NCI-H524 (cell line): ENCODE measurements at regions not wholly inside any gene's neighbourhood (a gene's known extent, or its start where the extent isn't known, plus 50 kb on each side); places are given as distances from the start of the nearest gene placed in this dataset.
"Not testable (repeated sequence)": the region's sequence is repeated elsewhere in the genome, so short reads cannot be mapped to it uniquely, and the experiment has no call there.

Experiments
- DNase-seq, 2 experiments: peaks; one replicate each; lab custom pipeline; 2025; lab: John Stamatoyannopoulos, UW

GRCh38 chr12:46572644-46573346, 200.2 kb upstream of the SLC38A2 start:
- DNase-seq, result no peak

- DNase-seq, result no peak
These were observed 199.0 kb upstream of the SLC38A2 start for GRCh38 chr12:46571608-46572007.

GRCh38 chr12:46569826-46570439, 197.4 kb upstream of the SLC38A2 start:
- DNase-seq, result no peak

- DNase-seq, result no peak
These were observed 195.1 kb upstream of the SLC38A2 start for GRCh38 chr12:46567667-46568066.

- no peak for DNase-seq
These were observed 190.2 kb upstream of the SLC38A2 start for GRCh38 chr12:46562625-46563225.

GRCh38 chr12:46561769-46562624, 189.4 kb upstream of the SLC38A2 start:
- not testable (repeated sequence) for DNase-seq

- no peak for DNase-seq
These were observed 188.3 kb upstream of the SLC38A2 start for GRCh38 chr12:46560874-46561273.

GRCh38 chr12:46560089-46560488, 187.5 kb upstream of the SLC38A2 start:
- DNase-seq, result no peak

GRCh38 chr12:46559311-46559710, 186.7 kb upstream of the SLC38A2 start:
- no peak for DNase-seq

GRCh38 chr12:46558677-46559076, 186.1 kb upstream of the SLC38A2 start:
- no peak for DNase-seq

- DNase-seq, result no peak
These were observed 185.2 kb upstream of the SLC38A2 start for GRCh38 chr12:46557539-46558373.

GRCh38 chr12:46556819-46557524, 184.4 kb upstream of the SLC38A2 start:
- DNase-seq, result no peak

- DNase-seq, result no peak
These were observed 183.6 kb upstream of the SLC38A2 start for GRCh38 chr12:46556105-46556559.

GRCh38 chr12:46555406-46555852, 182.9 kb upstream of the SLC38A2 start:
- DNase-seq, result peak in 1 of 2 experiments; percentile 53

- DNase-seq, result no peak
These were observed 181.9 kb upstream of the SLC38A2 start for GRCh38 chr12:46554460-46554859.

- DNase-seq, result no peak
These were observed 181.3 kb upstream of the SLC38A2 start for GRCh38 chr12:46553911-46554310.

- DNase-seq, result no peak
These were observed 180.7 kb upstream of the SLC38A2 start for GRCh38 chr12:46553266-46553665.

GRCh38 chr12:46550266-46550879, 177.8 kb upstream of the SLC38A2 start:
- no peak for DNase-seq

GRCh38 chr12:46549527-46550265, 177.1 kb upstream of the SLC38A2 start:
- DNase-seq, result no peak
